HG02885 (cell line): ENCODE measurements at regions not wholly inside any gene's neighbourhood (a gene's known extent, or its start where the extent isn't known, plus 50 kb on each side); places are given as distances from the start of the nearest gene placed in this dataset.

Source experiments
- ATAC-seq: cut with Tn5 transposase; IDR thresholded peaks from one replicate; pipeline ENCODE4 v1.9.1; 2021; ENCODE audit warnings: mild to moderate bottlenecking; ENCODE audit not compliant: unreplicated experiment, poor library complexity

GRCh38 chr17:79479876-79480275 lies 131.0 kb downstream of the RBFOX3 start:
- ATAC-seq: no peak

DNA sequence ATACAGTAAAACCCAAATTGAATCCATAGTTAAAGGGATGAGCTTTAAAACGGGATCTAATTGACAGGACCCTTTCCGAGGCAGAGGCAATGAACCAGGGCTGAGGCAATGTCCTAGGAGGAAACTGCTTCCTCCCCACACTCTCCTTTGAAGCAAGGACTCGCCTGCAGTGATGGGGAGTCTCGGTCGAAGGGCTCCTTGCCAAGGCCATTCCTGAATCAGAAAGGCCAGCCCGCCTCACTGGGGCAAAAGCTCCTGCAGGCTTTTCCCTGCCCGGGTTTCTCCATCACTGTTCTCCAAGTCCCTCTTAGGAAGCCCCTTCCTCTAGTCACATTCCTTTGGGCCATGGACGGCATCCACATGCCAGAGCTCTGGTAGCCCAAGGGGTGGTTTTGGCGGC lies 132.0 kb downstream of the RBFOX3 start:
- ATAC-seq: no peak

- no peak for ATAC-seq
Measured at GRCh38 chr17:79478051-79478461, 132.8 kb downstream of the RBFOX3 start.

DNA sequence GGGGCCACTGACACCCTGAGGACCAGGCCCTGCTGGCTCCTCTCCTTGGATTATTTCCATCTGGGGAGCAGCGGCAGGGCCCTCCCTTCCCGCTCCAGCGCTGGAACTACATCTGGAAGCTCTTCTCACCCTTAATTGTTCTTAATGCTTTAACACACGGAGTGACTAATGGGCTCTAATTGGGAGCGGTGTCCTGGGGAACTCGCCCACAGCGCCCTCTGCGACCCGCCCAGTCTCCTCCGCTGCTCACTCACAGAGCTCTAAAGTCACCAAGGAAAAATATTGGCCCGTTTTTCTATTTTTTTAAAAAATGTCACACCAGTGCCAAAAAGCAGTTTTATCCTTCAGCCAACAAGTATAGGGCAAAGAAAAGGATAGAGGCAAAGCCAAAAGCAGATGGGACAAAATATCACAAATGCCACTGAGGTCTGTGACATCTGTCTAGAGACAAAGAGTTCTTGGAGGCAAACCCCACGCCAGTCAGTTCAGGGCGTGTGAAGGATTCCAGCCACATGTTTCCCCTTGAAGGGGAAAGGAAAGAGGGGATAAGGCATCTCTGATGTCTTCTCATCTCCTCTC lies 134.7 kb downstream of the RBFOX3 start:
- no peak for ATAC-seq

GRCh38 chr17:79473876-79474440 lies 136.9 kb downstream of the RBFOX3 start:
- ATAC-seq: no peak

DNA sequence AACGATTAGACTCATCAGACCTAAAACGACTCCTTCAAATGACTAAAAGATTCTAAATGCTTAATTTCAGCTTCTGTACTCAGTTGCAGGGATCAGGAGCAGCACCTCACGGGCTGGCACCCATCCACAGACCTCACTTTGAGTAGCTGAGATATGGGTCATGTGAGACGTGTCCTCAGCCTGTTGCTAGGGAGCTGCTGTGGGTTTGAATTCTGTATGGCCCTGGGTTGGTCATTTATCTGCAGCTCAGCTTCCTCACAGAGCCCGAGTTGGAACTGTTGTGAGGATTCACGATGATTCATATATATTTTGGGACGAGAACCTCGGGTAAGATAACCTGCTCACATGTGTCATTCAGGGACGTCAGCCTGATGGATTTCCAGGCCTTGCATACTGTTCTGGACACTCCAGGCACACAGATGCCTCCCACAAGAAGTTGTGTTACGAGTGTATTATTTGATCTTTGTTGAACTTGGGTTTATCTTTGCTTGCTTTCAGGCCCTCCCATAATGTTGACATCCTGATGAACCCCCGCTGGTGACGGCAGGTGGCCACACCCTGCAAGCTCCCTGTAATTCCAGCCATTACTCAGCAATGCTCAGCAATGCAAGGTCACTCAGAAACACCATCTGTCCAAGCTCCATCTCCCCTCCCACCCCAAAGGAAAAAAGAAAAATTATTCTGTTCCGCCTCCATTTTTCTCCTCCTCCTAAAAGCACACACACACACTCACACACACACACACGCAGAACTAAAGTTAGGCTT lies 137.6 kb downstream of the RBFOX3 start:
- ATAC-seq: no peak

DNA sequence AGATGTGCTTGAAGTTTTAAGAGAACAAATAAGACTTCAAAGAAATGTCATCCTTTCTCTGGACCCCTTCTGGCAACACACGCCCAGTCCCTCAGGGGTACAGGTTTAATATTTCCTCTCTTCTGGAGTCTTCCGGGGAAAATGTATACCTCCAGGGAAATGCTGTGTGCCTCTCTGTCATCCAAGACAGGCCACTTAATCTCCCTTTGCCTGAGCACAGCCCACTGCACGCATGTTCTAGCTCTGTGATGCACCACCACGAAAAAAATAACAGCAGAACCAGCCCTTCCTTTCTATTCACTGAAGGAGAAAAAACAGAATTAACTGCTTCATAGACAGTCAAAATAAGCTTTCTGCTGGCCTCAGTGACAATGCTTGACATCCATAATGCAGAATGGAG lies 140.1 kb downstream of the RBFOX3 start:
- ATAC-seq: no peak

- no peak for ATAC-seq
Measured at GRCh38 chr17:79469646-79470045, 141.2 kb downstream of the RBFOX3 start.

- no peak for ATAC-seq
Measured at GRCh38 chr17:79468183-79468944, 142.5 kb downstream of the RBFOX3 start.

DNA sequence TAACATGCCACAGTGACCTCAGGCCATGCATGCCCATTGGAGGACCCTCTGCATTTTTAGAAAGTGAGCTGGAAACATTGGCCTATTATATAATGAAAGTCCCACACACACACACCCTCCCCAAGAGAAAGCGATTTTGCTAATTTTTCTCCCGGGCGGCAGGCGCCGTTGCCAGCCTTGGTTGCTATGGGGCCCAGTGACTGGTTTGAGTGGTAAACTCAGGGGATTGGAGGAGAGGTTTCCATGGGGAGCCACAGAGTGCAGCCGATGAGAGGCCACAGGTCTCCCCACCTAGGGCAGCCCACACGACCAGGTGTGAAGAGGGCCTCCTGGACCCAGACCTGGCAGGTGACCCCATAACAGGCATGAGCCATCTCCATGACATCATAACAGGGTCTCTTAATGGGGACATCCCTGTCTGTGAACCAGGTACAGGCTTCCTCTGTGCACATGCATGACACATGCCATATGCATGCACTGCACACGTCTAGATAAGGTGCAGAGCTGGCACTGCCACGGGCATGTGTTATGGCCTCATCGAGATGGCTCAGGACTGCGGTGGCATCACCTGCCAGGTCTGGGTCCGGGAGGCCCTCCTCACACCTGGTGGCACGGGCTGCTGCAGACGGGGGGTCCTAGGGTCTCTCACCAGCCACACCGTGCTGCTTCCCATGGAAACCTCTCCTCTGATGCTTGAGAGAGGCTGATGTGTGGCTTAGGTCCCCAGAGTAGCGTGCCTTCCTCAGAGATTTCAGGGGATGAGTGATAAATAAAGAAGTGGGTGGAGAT lies 144.1 kb downstream of the RBFOX3 start:
- ATAC-seq: no peak

DNA sequence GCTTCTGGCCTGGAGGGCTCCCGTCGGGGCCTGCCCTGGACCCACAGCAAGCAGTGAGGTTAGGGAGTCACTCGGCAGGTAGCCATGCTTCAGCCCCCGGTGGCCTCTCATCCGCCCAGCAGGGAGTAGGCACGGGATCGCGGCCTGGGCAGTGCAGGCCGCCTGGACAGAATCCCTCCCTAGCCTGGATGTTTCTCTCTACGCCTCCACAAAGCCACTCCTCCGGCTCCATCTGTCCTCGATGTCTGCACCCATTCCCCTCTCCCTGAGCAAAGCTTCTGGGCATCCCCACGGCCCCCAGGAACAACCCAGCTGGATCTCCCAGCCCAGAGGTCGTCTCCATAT lies 145.2 kb downstream of the RBFOX3 start:
- ATAC-seq: no peak

DNA sequence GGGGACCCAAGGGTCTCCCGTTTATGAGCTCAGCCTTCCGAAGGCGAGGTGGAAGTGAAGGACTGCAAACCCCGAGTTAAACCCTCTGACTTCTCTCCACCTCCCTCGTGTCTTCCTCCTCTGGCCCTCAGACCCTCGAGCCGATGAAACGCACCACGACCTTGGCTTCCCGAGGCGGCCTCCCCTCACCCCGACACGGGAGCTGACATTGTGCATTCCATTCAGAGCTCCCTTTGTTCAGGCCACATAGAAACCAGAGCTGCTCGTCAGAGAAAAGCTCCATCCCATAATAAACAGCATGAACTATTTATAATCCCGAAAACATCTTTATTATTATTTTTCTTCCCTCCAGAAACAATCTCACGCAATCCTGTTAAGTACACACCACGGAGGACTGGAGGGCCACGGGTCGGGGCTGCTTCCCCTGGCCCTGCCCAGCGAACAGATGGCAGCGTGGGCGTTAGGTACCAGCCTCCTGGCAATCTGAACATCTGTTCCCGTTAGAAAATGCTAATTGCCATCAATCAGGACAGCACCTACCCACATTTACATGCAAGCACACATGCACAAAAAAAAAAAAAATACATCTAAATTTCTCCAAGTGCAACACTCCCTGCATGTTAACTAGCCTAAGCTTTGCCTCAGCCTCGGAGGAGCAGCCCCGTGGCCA lies 145.7 kb downstream of the RBFOX3 start:
- no peak for ATAC-seq

DNA sequence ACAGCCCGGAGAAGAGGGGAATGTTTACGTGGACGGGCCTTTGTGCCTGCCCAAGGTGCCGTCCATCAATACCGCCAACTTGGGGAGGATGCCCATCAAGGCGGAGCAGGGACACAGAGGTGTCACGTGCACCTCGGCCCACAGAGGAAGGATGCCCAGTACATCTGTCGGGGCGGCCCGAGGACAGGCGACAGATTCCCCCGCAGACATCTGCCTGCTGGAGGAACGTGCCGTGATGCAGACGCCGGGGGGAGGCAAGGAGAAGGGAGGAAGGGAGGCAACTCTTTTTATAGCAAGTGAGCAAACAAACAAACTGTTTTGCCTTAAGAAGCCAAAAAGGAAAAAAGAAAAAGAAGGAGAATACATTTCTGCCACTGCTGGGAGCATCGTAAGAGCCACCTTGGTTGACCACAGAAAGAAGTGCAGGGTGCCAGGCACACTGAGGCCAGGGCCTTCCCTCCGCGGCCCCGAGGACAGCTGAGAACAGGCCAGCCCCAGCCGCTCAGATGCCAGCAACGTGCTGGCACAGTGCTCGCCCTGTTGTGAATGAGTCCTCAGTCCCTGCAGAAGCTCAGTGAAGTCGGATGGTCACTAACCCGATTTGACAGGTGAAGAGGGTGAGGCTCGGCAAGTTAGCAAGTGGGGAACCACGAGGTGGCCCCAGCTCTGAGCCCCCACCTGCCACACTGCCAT lies 146.4 kb downstream of the RBFOX3 start:
- ATAC-seq: no peak

DNA sequence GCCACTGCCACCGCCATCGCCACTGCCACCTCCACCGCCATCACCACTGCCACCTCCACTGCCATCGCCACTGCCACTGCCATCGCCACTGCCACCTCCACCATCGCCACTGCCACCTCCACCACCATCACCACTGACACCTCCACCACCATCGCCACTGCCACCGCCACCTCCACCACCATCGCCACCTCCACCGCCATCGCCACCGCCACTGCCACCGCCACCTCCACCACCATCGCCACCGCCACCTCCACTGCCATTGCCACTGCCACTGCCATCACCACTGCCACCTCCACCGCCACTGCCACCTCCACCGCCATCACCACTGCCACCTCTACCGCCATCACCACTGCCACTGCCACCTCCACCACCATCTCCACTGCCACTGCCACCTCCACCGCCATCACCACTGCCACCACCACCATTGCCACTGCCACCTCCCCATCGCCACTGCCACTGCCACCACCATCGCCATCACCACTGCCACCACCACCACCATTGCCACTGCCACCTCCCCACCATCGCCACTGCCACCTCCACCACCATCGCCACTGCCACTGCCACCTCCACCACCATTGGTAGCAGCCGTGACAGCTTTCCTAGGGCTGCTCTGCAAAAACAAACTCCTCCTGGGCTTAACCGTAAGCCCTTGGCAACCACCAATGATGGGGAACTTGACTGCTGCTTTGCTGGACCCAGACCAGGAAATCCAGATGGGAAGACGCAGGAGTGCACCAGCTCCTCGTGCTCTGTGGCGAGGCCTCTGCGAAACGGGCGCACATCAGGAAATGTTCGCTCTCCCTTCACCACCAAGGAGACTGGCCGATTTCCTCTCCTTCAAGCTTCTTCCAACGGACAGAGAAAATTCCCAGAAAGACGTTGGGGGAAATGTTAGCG lies 147.2 kb downstream of the RBFOX3 start:
- no peak for ATAC-seq

GRCh38 chr17:79461041-79461440 lies 149.8 kb downstream of the RBFOX3 start:
- ATAC-seq: no peak

GRCh38 chr17:79459846-79460245 lies 151.0 kb downstream of the RBFOX3 start:
- no peak for ATAC-seq

- ATAC-seq: no peak
Measured at GRCh38 chr17:79459003-79459655, 151.7 kb downstream of the RBFOX3 start.

DNA sequence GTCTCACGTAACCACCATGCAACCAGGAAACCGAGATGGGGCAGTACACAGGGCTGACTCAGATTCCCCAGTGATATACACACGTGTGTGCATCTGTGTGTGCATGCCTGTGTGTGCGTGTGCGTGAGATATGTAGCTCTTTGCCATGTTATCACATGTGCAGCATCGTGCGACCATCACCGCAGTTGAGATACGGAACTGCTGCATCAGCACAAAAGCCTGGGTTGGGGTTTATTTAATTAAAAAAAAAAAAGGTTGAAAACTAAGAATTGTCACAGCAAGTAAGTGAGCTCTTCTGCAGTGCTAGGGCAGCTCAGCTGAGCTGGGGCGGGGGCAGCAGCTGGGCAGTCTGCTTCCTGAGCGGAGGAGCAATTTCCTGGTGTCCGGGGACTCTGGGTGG lies 152.5 kb downstream of the RBFOX3 start:
- ATAC-seq: no peak
